Testis (tissue), 2 donors: ENCODE measurements at regions not wholly inside any gene's neighbourhood (a gene's known extent, or its start where the extent isn't known, plus 50 kb on each side); places are given as distances from the start of the nearest gene placed in this dataset.

Source experiments
- CTCF ChIP-seq, 3 experiments: fragments of 450-650 bp in 2 of 3; fragments of 200-600 bp in 1 of 3; sonication (generic) in 1 of 3; IDR thresholded peaks; one replicate each; pipeline ENCODE4 v1.5.1; 2016 to 2019; ENCODE audit warnings: antibody characterized with exemption in 3 of 3, mild to moderate bottlenecking in 2 of 3, moderate library complexity in 1 of 3
- POLR2A ChIP-seq: fragments of 450-650 bp; IDR thresholded peaks from one replicate; pipeline ENCODE4 v1.6.1; 2017; ENCODE audit warnings: antibody characterized with exemption, mild to moderate bottlenecking, moderate library complexity

GRCh38 chr5:37966291-37966690 lies 126.5 kb upstream of the GDNF start:
- TF ChIP-seq CTCF (IDR thresholded peaks at IDR 0.05) (no peak), POLR2A (no peak)
